H9 (cell line): ENCODE measurements at regions not wholly inside any gene's neighbourhood (a gene's known extent, or its start where the extent isn't known, plus 50 kb on each side); places are given as distances from the start of the nearest gene placed in this dataset.
"Not testable (repeated sequence)": the region's sequence is repeated elsewhere in the genome, so short reads cannot be mapped to it uniquely, and the experiment has no call there.

Experiments used
- DNase-seq: peaks from one replicate; pipeline ENCODE4 v3.0.0-alpha.2; 2017
- H2AFZ ChIP-seq: one replicate; pipeline ENCODE4 v1.6.1; 2013; ENCODE audit warnings: mild to moderate bottlenecking, low read length, control low read depth, moderate library complexity
- H2AK5ac ChIP-seq: 2 replicates; pipeline ENCODE4 v1.6.1; 2013; ENCODE audit warnings: low read length, control low read depth, mixed read lengths; ENCODE audit not compliant: insufficient read length
- H2BK120ac ChIP-seq: one replicate; pipeline ENCODE4 v1.6.1; 2013; ENCODE audit warnings: low read depth, mild to moderate bottlenecking, low read length, control low read depth, inconsistent platforms; ENCODE audit not compliant: poor library complexity, severe bottlenecking
- H2BK12ac ChIP-seq: 2 replicates; pipeline ENCODE4 v1.6.1; 2013; ENCODE audit warnings: low read length, control low read depth, mixed read lengths, low read depth; ENCODE audit not compliant: insufficient read length
- H2BK15ac ChIP-seq: 2 replicates; pipeline ENCODE4 v1.6.1; 2013; ENCODE audit warnings: low read depth, low read length, control low read depth
- H2BK20ac ChIP-seq: one replicate; pipeline ENCODE4 v1.6.1; 2013; ENCODE audit warnings: low read depth, mild to moderate bottlenecking, low read length, control low read depth, inconsistent platforms; ENCODE audit not compliant: poor library complexity, severe bottlenecking
- H2BK5ac ChIP-seq: 2 replicates; pipeline ENCODE4 v1.6.1; 2013; ENCODE audit warnings: low read length, control low read depth, mixed read lengths; ENCODE audit not compliant: insufficient read length
- H3K14ac ChIP-seq: 2 replicates; pipeline ENCODE4 v1.6.1; 2013; ENCODE audit warnings: low read length, control low read depth; ENCODE audit not compliant: insufficient read depth
- H3K18ac ChIP-seq: 2 replicates; pipeline ENCODE4 v1.6.1; 2013; ENCODE audit warnings: low read depth, mild to moderate bottlenecking, mixed read lengths, low read length, control low read depth; ENCODE audit not compliant: insufficient read length
- H3K23ac ChIP-seq: 2 replicates; pipeline ENCODE4 v1.6.1; 2013; ENCODE audit warnings: low read length, control low read depth, mixed read lengths, low read depth; ENCODE audit not compliant: insufficient read length
- H3K23me2 ChIP-seq: 2 replicates; pipeline ENCODE4 v1.6.1; 2013; ENCODE audit warnings: low read depth, mild to moderate bottlenecking, mixed read lengths, low read length, control low read depth; ENCODE audit not compliant: insufficient read length, poor library complexity, severe bottlenecking
- H3K27ac ChIP-seq: 2 replicates; pipeline ENCODE4 v1.5.1; 2013; ENCODE audit warnings: low read length, control low read depth, mixed read lengths, low read depth; ENCODE audit not compliant: insufficient read length
- H3K27me3 ChIP-seq: 2 replicates; pipeline ENCODE4 v1.6.1; 2013; ENCODE audit warnings: low read length, control low read depth, inconsistent platforms; ENCODE audit not compliant: insufficient read depth
- H3K4ac ChIP-seq: 2 replicates; pipeline ENCODE4 v1.6.1; 2013; ENCODE audit warnings: low read depth, mild to moderate bottlenecking, control low read depth, inconsistent platforms, low read length, moderate library complexity
- H3K4me1 ChIP-seq: 2 replicates; pipeline ENCODE4 v1.6.1; 2013; ENCODE audit warnings: low read length, control low read depth, inconsistent platforms; ENCODE audit not compliant: insufficient read depth
- H3K4me2 ChIP-seq: 2 replicates; pipeline ENCODE4 v1.6.1; 2013; ENCODE audit warnings: low read length, control low read depth, mixed read lengths; ENCODE audit not compliant: insufficient read length, insufficient read depth
- H3K56ac ChIP-seq: 2 replicates; pipeline ENCODE4 v1.6.1; 2013; ENCODE audit warnings: low read depth, mild to moderate bottlenecking, mixed read lengths, low read length, control low read depth; ENCODE audit not compliant: insufficient read length
- H3K79me1 ChIP-seq: 2 replicates; pipeline ENCODE4 v1.6.1; 2013; ENCODE audit warnings: low read depth, mild to moderate bottlenecking, moderate library complexity, low read length, control low read depth, inconsistent platforms; ENCODE audit not compliant: insufficient read depth, poor library complexity, severe bottlenecking
- H3K79me2 ChIP-seq: 2 replicates; pipeline ENCODE4 v1.6.1; 2013; ENCODE audit warnings: low read length, control low read depth, inconsistent platforms; ENCODE audit not compliant: insufficient read depth
- H3K9ac ChIP-seq: 2 replicates; pipeline ENCODE4 v1.6.1; 2013; ENCODE audit warnings: low read length, control low read depth, mixed read lengths; ENCODE audit not compliant: insufficient read length; ENCODE audit errors: extremely low read depth
- H3K9me3 ChIP-seq: one replicate; pipeline ENCODE4 v1.6.1; 2013; ENCODE audit warnings: low read depth, low read length, inconsistent platforms; ENCODE audit not compliant: control insufficient read depth
- H3T11ph ChIP-seq: one replicate; pipeline ENCODE4 v1.6.1; 2013; ENCODE audit warnings: mild to moderate bottlenecking, low read length, control low read depth, inconsistent platforms
- H4K20me1 ChIP-seq: one replicate; pipeline ENCODE4 v1.6.1; 2013; ENCODE audit not compliant: control insufficient read depth, insufficient read length, insufficient read depth
- H4K5ac ChIP-seq: 2 replicates; pipeline ENCODE4 v1.6.1; 2013; ENCODE audit warnings: low read depth, mild to moderate bottlenecking, mixed read lengths, low read length, control low read depth; ENCODE audit not compliant: insufficient read length
- H4K8ac ChIP-seq: replicated peaks from 2 replicates; pipeline ENCODE4 v1.6.1; 2013; ENCODE audit warnings: low read length, control low read depth, mixed read lengths, low read depth; ENCODE audit not compliant: insufficient read length
- H4K91ac ChIP-seq: 2 replicates; pipeline ENCODE4 v1.6.1; 2013; ENCODE audit warnings: low read depth, mild to moderate bottlenecking, moderate library complexity, mixed read lengths, low read length, control low read depth; ENCODE audit not compliant: insufficient read length
- H3K27ac Mint-ChIP-seq, 3 experiments: 2 replicates in 2 of 3; 3 replicates in 1 of 3; pipeline ENCODE4 v1.8.0; 2020 to 2021; ENCODE audit warnings: mixed read lengths in 3 of 3, mild to moderate bottlenecking in 1 of 3, moderate library complexity in 1 of 3
- H3K27me3 Mint-ChIP-seq: 2 replicates; pipeline ENCODE4 v1.8.0; 2021; ENCODE audit warnings: low read depth, mild to moderate bottlenecking, moderate library complexity, mixed read lengths
- H3K36me3 Mint-ChIP-seq, 3 experiments: 2 replicates in 2 of 3; 3 replicates in 1 of 3; pipeline ENCODE4 v1.8.0; 2020 to 2021; ENCODE audit warnings: low read depth in 3 of 3, mixed read lengths in 3 of 3; ENCODE audit not compliant: insufficient read depth in 1 of 3
- H3K4me1 Mint-ChIP-seq, 2 experiments: 2 replicates each; pipeline ENCODE4 v1.8.0; 2020; ENCODE audit warnings: mixed read lengths in 2 of 2
- H3K4me3 Mint-ChIP-seq, 2 experiments: 2 replicates in 1 of 2; 3 replicates in 1 of 2; pipeline ENCODE4 v1.8.0; 2020 to 2021; ENCODE audit warnings: mild to moderate bottlenecking in 2 of 2, mixed read lengths in 2 of 2, moderate library complexity in 1 of 2
- H3K9me3 Mint-ChIP-seq, 2 experiments: 2 replicates in 1 of 2; 3 replicates in 1 of 2; pipeline ENCODE4 v1.8.0; 2020; ENCODE audit warnings: mild to moderate bottlenecking in 2 of 2, mixed read lengths in 2 of 2, moderate library complexity in 1 of 2
- WGBS: extraction: QIAGEN DNeasy Blood & Tissue Kit; methylation state at CpG from one replicate; pipeline ENCODE4 v1.1.7; 2013; ENCODE audit warnings: missing lambda C conversion rate, low lambda C conversion rate, mixed read lengths; ENCODE audit not compliant: insufficient read length; ENCODE audit errors: extremely low coverage; 5-methylcytosine and 5-hydroxymethylcytosine counted together
- TF ChIP-seq, protein P1 (sequence below): fragments of 200-600 bp; sonication (generic); conservative IDR thresholded peaks from 3 replicates; pipeline ENCODE4 v1.8.0; 2021; ENCODE audit warnings: antibody characterized with exemption, mild to moderate bottlenecking

DNA sequence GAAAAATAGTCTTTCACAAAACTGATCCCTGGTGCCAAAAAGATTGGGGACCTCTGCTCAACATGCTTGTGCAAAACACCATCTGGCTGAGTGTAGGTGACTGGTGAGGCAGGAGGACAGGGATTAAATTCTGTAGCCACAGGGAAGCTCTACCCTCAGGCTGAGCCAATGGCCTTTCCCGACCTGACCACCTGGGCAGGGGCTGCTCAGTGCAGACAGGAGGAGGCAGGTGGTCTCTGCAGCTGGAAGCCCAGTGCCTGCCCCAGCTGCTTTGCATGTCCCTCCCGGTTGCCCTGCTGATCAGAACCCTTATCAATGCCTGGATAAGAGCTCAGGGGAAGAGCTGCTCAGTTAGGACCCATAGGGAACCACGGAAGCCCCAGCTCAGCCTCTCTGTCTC lies 235.3 kb downstream of the ANKRD36 start:
- WGBS, result no CpG with 5 or more reads among the region's 3 CpGs
- Histone ChIP-seq H4K8ac (no peak overlapping the region), H4K5ac (no peak overlapping the region), H3K14ac (no peak overlapping the region; the same call in 1 of the 2 replicates), H4K20me1 (no peaks in the 10 kb centered on the region), H2BK12ac (no peak overlapping the region), H3K9ac (no peak overlapping the region), H2BK20ac (no peak overlapping the region), H2AFZ (no peak overlapping the region), H3K27ac (no peak overlapping the region), H3K27me3 (no peaks in the 10 kb centered on the region), H4K91ac (no peak overlapping the region), H3K18ac (no peak overlapping the region), H2BK5ac (no peak overlapping the region), H3K56ac (no peak overlapping the region), H2BK120ac (no peak overlapping the region), H2BK15ac (no peak overlapping the region), H3K9me3 (no peaks in the 10 kb centered on the region), H3K4me1 (no peaks in the 10 kb centered on the region; the same call in 1 of the 2 replicates), H3K23ac (no peak overlapping the region), H2AK5ac (no peak overlapping the region), H3K79me2 (no peaks in the 10 kb centered on the region), H3T11ph (no peak overlapping the region), H3K23me2 (no peaks in the 10 kb centered on the region), H3K79me1 (no peaks in the 10 kb centered on the region), H3K4me2 (no peak overlapping the region), H3K4ac (no peak overlapping the region)
- Mint-ChIP-seq H3K27me3 (peaks cover 3% of the 10 kb centered on the region), H3K36me3 (no peaks in the 10 kb centered on the region), H3K4me1 (peaks cover 9 to 12% of the 10 kb centered on the region in 2 experiments), H3K4me3 (no peak overlapping the region), H3K27ac (no peak overlapping the region; a peak in 1 of 7 replicates), H3K9me3 (no peaks in the 10 kb centered on the region)
- TF ChIP-seq, protein P1, sequence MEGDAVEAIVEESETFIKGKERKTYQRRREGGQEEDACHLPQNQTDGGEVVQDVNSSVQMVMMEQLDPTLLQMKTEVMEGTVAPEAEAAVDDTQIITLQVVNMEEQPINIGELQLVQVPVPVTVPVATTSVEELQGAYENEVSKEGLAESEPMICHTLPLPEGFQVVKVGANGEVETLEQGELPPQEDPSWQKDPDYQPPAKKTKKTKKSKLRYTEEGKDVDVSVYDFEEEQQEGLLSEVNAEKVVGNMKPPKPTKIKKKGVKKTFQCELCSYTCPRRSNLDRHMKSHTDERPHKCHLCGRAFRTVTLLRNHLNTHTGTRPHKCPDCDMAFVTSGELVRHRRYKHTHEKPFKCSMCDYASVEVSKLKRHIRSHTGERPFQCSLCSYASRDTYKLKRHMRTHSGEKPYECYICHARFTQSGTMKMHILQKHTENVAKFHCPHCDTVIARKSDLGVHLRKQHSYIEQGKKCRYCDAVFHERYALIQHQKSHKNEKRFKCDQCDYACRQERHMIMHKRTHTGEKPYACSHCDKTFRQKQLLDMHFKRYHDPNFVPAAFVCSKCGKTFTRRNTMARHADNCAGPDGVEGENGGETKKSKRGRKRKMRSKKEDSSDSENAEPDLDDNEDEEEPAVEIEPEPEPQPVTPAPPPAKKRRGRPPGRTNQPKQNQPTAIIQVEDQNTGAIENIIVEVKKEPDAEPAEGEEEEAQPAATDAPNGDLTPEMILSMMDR, result no peak
- peak; percentile 57 for DNase-seq

DNA sequence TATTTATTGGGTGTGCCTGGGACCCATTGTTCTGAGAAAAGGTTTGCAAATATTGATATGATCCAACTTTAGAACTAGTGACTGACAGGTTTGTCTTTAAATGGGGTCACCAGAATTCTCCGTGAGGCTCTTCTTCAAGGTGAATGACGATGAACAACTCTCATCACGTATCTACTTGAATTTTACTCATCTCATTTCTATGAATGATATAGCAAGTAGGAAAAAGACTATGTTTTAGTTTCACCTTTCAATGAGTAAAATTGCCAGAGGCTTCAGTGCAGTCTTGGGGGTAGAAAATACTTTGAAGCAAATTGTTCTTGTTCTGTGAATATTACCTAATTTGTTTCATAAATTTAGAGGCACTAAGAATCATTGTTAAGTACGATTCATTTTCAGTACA lies 232.0 kb downstream of the ANKRD36 start:
- H4K20me1 ChIP-seq, H3K79me1 ChIP-seq, H3K79me2 ChIP-seq, H3K27me3 ChIP-seq, H3K27me3 Mint-ChIP-seq, H3K9me3 Mint-ChIP-seq, H2BK5ac ChIP-seq, H4K5ac ChIP-seq, H2AFZ ChIP-seq, H2BK12ac ChIP-seq, H3K18ac ChIP-seq, H3K56ac ChIP-seq, H3K4ac ChIP-seq, H4K91ac ChIP-seq, H2AK5ac ChIP-seq, H3K4me2 ChIP-seq, H4K8ac ChIP-seq, H3K27ac ChIP-seq, H3K23ac ChIP-seq, H2BK15ac ChIP-seq, DNase-seq, H3T11ph ChIP-seq, H3K4me1 ChIP-seq, H3K27ac Mint-ChIP-seq, H3K9ac ChIP-seq, H3K14ac ChIP-seq, H3K9me3 ChIP-seq, H3K36me3 Mint-ChIP-seq, H3K23me2 ChIP-seq, H3K4me3 Mint-ChIP-seq, H2BK20ac ChIP-seq, H2BK120ac ChIP-seq: not testable (repeated sequence)
- peaks cover 9 to 12% of the 10 kb centered on the region in 2 experiments for H3K4me1 Mint-ChIP-seq
- WGBS, result no CpG with 5 or more reads among the region's 4 CpGs
